ENCODE measurements at regions not wholly inside any gene's neighbourhood (a gene's known extent, or its start where the extent isn't known, plus 50 kb on each side); places are given as distances from the start of the nearest gene placed in this dataset.

DNA sequence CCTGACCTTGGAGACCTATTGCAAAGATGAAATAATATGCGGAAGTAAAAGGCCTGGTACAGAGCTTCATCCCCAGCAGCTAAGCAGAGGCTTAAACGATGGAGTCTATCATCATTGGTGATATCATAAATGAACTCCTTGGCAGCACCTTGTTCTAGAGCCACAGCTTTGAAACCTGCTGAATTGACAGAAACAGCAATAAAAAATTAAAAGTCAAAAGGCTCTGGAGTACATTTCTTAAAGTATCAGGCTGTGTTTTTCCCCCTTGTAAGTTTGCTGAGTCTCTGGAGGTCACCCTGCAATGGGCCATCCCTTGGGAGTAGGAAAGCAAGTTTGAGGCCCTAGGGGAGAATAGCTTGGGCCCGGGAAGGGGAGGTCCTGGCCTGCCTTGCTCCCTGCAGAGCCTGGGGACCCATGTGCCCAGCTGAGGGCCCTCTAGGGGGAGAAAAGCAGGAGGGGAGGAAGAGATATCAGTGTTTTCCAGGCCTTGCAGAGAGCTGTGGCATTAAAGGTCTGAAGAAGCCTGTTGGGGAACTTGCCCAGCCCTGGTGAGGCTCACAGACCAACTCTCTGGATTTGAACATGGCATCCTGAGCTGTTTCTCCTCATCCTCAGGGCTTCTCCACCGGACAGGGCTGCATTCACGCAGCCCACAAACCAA is 416.1 kb downstream of the ZNF536 start:
- Histone ChIP-seq H3K9ac (ENCODE audit: low read length in 2 of 2) (no peak overlapping the region), H3K4me3 (ENCODE audit: low read length in 2 of 2) (no peak overlapping the region), H3K27ac (ENCODE audit: low read length) (no peak overlapping the region), H3K27me3 (ENCODE audit: control insufficient read depth in 1 of 2, insufficient read depth in 2 of 2, low read length in 2 of 2) (peaks cover 0 to 2% of the 10 kb centered on the region in 2 donors), H3K36me3 (ENCODE audit: control insufficient read depth in 2 of 2, insufficient read depth in 2 of 2, low read length in 2 of 2) (no peaks in the 10 kb centered on the region), H3K4me1 (ENCODE audit: control insufficient read depth, insufficient read depth, low read length) (no peaks in the 10 kb centered on the region), H3K9me3 (ENCODE audit: control insufficient read depth in 2 of 2, low read length in 2 of 2) (peaks cover 0 to 4% of the 10 kb centered on the region in 2 donors)

DNA sequence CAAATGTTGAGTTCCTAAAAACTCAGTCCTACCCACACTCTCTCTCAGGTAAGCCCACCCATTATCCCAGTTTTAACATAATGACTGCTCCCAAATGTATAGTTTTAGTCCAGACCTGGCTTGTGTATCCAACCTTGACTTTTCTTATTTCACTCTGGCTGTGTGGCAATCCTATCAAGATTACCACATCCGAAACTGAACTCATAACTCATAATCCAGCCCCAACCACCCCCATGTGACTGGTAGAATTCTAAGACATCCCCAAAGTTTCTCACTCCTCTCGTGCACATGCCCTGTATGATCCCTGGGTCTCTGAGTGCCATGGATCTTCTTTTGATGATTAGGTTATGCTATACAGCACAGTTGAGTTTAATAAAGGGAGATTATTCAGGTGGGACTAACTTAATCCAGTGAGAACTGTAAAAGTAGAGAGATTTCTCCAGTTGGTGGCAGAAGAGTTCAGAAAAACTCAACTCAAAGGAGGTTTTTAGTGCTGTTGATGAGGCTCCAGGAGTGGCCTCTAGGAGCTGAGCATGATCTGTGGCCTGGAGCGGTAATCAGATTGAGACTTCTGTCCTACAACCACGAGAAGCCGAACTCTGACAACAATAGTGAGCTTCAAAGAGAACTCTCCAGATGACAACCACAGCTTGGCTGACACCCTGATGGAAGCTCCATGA is 413.4 kb downstream of the ZNF536 start:
- H3K27me3 ChIP-seq (ENCODE audit: control insufficient read depth in 1 of 2, insufficient read depth in 2 of 2, low read length in 2 of 2): no peaks in the 10 kb centered on the region
- H3K36me3 ChIP-seq (ENCODE audit: control insufficient read depth in 2 of 2, insufficient read depth in 2 of 2, low read length in 2 of 2): no peaks in the 10 kb centered on the region
- no peaks in the 10 kb centered on the region for H3K4me1 ChIP-seq (ENCODE audit: control insufficient read depth, insufficient read depth, low read length)
- no peak overlapping the region for H3K4me3 ChIP-seq (ENCODE audit: low read length in 2 of 2)
- peaks cover 0 to 4% of the 10 kb centered on the region in 2 donors for H3K9me3 ChIP-seq (ENCODE audit: control insufficient read depth in 2 of 2, low read length in 2 of 2)
- no peak overlapping the region for H3K27ac ChIP-seq (ENCODE audit: low read length)
- no peak overlapping the region for H3K9ac ChIP-seq (ENCODE audit: low read length in 2 of 2)

DNA sequence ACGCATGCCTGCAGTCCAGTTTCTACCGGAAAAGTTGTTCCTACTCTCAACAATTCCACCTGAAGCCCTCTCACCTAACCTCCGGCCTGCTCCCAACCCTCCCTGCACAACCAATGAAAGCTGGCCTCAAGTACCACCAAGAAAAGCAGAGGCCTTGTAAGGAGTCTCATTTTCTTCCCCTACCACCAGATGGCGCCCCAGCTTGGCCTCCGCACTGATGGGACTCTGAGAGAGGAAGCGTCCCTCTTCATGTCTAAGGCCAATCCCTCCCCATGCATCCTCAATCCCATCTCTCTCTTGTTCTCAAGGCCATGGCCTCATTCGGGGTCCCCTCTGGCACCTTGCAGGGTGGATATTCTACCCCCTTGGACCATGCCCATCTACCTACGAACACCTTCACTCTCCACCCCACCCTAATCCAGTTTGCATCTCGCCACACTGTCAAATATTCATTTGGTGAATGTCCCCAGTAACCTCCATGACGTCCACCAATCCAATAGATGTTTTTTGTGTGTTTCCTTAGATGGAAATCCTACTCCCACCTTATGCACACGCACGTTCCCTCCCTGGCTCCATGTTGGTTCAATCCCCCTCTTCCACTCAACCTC is 412.8 kb downstream of the ZNF536 start:
- Histone ChIP-seq H3K36me3 (ENCODE audit: control insufficient read depth in 2 of 2, insufficient read depth in 2 of 2, low read length in 2 of 2) (no peaks in the 10 kb centered on the region), H3K4me3 (ENCODE audit: low read length in 2 of 2) (no peak overlapping the region), H3K9me3 (ENCODE audit: control insufficient read depth in 2 of 2, low read length in 2 of 2) (peaks cover 0 to 4% of the 10 kb centered on the region in 2 donors), H3K27me3 (ENCODE audit: control insufficient read depth in 1 of 2, insufficient read depth in 2 of 2, low read length in 2 of 2) (no peaks in the 10 kb centered on the region), H3K27ac (ENCODE audit: low read length) (no peak overlapping the region), H3K9ac (ENCODE audit: low read length in 2 of 2) (no peak overlapping the region), H3K4me1 (ENCODE audit: control insufficient read depth, insufficient read depth, low read length) (no peaks in the 10 kb centered on the region)

DNA sequence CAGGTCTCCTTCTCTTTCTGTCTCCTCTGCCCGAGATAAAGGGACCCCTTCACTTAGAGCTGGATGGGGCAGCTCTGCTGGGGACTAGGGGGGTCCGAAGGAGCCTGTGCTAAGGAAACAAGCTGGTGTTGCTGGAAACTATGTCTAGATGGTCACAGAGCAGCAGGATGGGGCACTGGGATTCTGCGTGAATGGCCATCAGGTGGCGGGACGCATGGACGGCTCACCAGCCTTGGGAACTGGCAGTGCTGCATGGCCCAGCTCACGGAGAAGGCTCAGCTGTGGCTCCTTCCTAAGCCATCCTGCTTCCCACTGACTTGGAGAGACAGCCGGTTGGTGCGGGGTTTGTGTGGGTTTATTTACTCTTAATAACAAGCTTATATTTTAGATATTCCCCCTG is 411.8 kb downstream of the ZNF536 start:
- no peaks in the 10 kb centered on the region for H3K4me1 ChIP-seq (ENCODE audit: control insufficient read depth, insufficient read depth, low read length)
- no peak overlapping the region for H3K4me3 ChIP-seq (ENCODE audit: low read length in 2 of 2)
- H3K27ac ChIP-seq (ENCODE audit: low read length): no peak overlapping the region
- H3K9ac ChIP-seq (ENCODE audit: low read length in 2 of 2): no peak overlapping the region
- no peaks in the 10 kb centered on the region for H3K27me3 ChIP-seq (ENCODE audit: control insufficient read depth in 1 of 2, insufficient read depth in 2 of 2, low read length in 2 of 2)
- no peaks in the 10 kb centered on the region for H3K36me3 ChIP-seq (ENCODE audit: control insufficient read depth in 2 of 2, insufficient read depth in 2 of 2, low read length in 2 of 2)
- no peaks in the 10 kb centered on the region for H3K9me3 ChIP-seq (ENCODE audit: control insufficient read depth in 2 of 2, low read length in 2 of 2)

DNA sequence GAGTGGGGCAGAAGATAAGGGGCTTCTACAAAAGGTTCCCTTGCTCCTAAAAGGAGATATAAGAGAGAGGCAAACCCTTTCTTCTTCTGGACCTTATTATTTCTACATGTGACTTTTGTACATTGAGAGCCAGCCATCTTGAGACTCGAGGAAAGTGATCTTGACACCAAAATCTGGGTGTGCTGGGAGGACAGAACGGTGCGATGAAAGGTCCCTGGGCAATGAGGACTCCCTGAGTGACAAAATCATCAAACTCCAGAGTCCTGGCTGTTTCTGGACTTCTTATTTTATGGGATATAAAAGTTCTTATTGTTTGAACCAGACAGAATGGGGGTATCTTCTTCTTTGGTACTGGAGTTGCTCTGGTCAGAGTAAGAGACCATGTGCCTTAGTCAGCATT is 411.0 kb downstream of the ZNF536 start:
- H3K27me3 ChIP-seq (ENCODE audit: control insufficient read depth in 1 of 2, insufficient read depth in 2 of 2, low read length in 2 of 2): no peaks in the 10 kb centered on the region
- H3K27ac ChIP-seq (ENCODE audit: low read length): no peak overlapping the region
- H3K36me3 ChIP-seq (ENCODE audit: control insufficient read depth in 2 of 2, insufficient read depth in 2 of 2, low read length in 2 of 2): no peaks in the 10 kb centered on the region
- no peaks in the 10 kb centered on the region for H3K9me3 ChIP-seq (ENCODE audit: control insufficient read depth in 2 of 2, low read length in 2 of 2)
- H3K4me3 ChIP-seq (ENCODE audit: low read length in 2 of 2): no peak overlapping the region
- no peak overlapping the region for H3K9ac ChIP-seq (ENCODE audit: low read length in 2 of 2)
- no peaks in the 10 kb centered on the region for H3K4me1 ChIP-seq (ENCODE audit: control insufficient read depth, insufficient read depth, low read length)

DNA sequence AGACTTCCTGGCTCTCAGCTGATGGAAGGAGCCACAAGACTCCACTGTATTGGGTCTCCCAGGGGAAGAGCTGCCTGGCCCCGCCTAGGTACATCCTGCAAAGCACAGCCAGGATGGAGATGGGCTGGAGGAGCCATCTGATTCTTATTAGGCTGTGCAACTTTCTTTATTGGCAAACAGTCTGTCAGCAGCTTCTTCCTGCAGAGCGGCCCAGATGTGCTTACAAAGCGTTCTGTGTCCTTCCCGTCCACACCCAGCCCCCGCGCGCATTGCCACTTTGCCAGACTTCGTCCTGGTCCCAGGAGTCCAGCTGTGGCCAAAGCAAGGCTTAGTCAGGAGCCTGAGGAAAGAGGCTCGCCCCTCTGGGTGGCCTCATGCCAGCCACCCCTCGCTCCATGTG is 409.3 kb downstream of the ZNF536 start:
- H3K4me1 ChIP-seq (ENCODE audit: control insufficient read depth, insufficient read depth, low read length): no peaks in the 10 kb centered on the region
- no peak overlapping the region for H3K9ac ChIP-seq (ENCODE audit: low read length in 2 of 2)
- H3K9me3 ChIP-seq (ENCODE audit: control insufficient read depth in 2 of 2, low read length in 2 of 2): no peaks in the 10 kb centered on the region
- no peaks in the 10 kb centered on the region for H3K36me3 ChIP-seq (ENCODE audit: control insufficient read depth in 2 of 2, insufficient read depth in 2 of 2, low read length in 2 of 2)
- no peak overlapping the region for H3K27ac ChIP-seq (ENCODE audit: low read length)
- H3K27me3 ChIP-seq (ENCODE audit: control insufficient read depth in 1 of 2, insufficient read depth in 2 of 2, low read length in 2 of 2): no peaks in the 10 kb centered on the region
- no peak overlapping the region for H3K4me3 ChIP-seq (ENCODE audit: low read length in 2 of 2)

DNA sequence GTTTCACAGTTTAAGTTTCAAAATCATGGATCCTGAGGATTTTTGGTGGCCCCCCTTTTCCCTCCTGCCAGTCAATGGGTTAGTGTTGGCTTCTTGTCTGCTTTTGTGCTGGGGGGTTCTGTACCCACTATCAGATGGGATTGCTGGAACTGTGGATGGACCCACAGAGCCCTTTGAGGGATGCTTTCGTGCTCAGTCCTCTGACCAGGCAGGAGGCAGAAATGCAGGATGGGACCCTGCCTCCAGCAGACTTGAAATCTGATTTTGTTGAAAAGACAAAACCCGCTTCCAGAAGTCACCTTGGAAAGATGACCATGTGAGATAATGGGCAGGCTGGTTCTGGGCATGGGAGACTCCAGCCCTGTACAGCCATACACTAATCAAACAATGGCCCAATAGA is 408.9 kb downstream of the ZNF536 start:
- Histone ChIP-seq H3K27ac (ENCODE audit: low read length) (no peak overlapping the region), H3K4me3 (ENCODE audit: low read length in 2 of 2) (no peak overlapping the region), H3K9ac (ENCODE audit: low read length in 2 of 2) (no peak overlapping the region), H3K9me3 (ENCODE audit: control insufficient read depth in 2 of 2, low read length in 2 of 2) (no peaks in the 10 kb centered on the region), H3K4me1 (ENCODE audit: control insufficient read depth, insufficient read depth, low read length) (no peaks in the 10 kb centered on the region), H3K27me3 (ENCODE audit: control insufficient read depth in 1 of 2, insufficient read depth in 2 of 2, low read length in 2 of 2) (no peaks in the 10 kb centered on the region), H3K36me3 (ENCODE audit: control insufficient read depth in 2 of 2, insufficient read depth in 2 of 2, low read length in 2 of 2) (no peaks in the 10 kb centered on the region)

DNA sequence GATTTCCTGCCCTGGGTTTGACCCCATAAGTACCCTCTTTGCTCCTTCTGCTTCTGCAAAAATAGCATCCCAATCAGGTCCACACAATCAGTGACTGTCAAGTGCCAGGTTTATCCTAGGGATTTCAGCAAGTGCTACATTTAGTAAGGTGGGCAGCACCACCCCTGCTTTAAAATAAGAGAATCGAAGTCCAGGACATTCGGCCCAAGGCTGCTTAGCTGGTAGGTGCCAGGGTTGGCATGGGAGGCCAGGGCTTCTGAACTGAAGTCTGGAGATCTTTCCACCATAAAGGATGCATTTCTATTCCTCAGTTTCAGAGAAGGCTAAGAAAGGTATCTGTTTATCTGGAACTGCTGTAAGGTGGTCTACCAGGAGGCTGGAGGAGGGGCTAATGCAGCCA is 408.3 kb downstream of the ZNF536 start:
- Histone ChIP-seq H3K4me3 (ENCODE audit: low read length in 2 of 2) (no peak overlapping the region), H3K27ac (ENCODE audit: low read length) (no peak overlapping the region), H3K9me3 (ENCODE audit: control insufficient read depth in 2 of 2, low read length in 2 of 2) (no peaks in the 10 kb centered on the region), H3K4me1 (ENCODE audit: control insufficient read depth, insufficient read depth, low read length) (no peaks in the 10 kb centered on the region), H3K9ac (ENCODE audit: low read length in 2 of 2) (no peak overlapping the region), H3K36me3 (ENCODE audit: control insufficient read depth in 2 of 2, insufficient read depth in 2 of 2, low read length in 2 of 2) (no peaks in the 10 kb centered on the region), H3K27me3 (ENCODE audit: control insufficient read depth in 1 of 2, insufficient read depth in 2 of 2, low read length in 2 of 2) (no peaks in the 10 kb centered on the region)

DNA sequence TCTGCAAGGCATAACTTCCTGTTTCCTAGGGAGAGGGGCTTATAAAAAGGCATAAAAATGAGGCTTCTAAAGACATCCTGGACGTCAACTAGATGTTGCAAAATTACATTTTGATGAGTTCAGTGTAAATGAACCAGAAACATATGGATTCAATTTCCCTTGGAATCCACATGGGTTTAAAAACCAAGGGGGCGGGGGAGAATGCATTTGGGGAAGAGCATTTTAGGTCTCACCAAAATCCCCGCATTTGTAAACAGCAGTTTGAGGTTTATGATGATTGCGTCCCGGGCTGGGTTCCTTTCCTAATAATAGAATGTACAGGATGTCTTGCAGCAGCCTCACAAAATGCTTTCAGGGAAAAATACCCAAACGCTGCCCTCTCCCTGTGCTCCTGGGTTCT is 407.8 kb downstream of the ZNF536 start:
- Histone ChIP-seq H3K9me3 (ENCODE audit: control insufficient read depth in 2 of 2, low read length in 2 of 2) (no peaks in the 10 kb centered on the region), H3K27ac (ENCODE audit: low read length) (no peak overlapping the region), H3K4me3 (ENCODE audit: low read length in 2 of 2) (no peak overlapping the region), H3K27me3 (ENCODE audit: control insufficient read depth in 1 of 2, insufficient read depth in 2 of 2, low read length in 2 of 2) (no peaks in the 10 kb centered on the region), H3K9ac (ENCODE audit: low read length in 2 of 2) (no peak overlapping the region), H3K36me3 (ENCODE audit: control insufficient read depth in 2 of 2, insufficient read depth in 2 of 2, low read length in 2 of 2) (no peaks in the 10 kb centered on the region), H3K4me1 (ENCODE audit: control insufficient read depth, insufficient read depth, low read length) (no peaks in the 10 kb centered on the region)

DNA sequence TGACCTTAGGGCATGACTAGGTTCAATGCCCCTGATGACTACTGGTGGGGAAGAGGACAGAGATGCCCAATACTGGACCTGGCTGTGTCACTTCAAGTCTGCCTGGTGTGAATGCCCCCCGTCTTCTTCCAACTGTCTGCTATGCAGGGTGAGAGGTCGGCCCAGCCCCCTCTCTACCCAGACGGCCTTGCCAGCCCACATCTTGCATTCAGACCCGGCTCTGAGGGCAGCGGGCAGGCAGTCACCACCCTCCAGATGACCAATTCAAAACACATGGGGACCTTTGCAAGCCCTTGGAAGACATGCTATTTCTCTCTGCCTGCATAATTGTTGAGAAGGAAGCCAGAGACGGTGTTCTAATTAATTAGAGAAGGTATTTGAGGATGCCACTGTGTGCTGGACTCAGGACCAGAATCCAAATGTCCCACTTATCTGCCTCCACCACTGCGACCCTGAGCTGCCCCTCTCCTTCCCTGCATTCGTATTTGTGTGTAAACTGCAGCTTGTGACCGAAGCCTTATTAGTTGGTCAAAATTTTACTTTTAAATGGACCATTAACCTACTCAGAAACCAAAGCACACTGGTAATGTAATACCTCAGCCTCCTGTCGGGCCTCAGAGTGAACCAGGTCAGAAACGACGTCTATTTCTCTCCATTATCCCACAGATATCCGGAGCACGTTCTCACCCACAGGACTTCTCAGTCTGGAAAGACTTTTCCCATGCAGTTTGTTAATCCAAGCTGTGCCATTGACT is 407.0 kb downstream of the ZNF536 start:
- no peaks in the 10 kb centered on the region for H3K36me3 ChIP-seq (ENCODE audit: control insufficient read depth in 2 of 2, insufficient read depth in 2 of 2, low read length in 2 of 2)
- H3K27me3 ChIP-seq (ENCODE audit: control insufficient read depth in 1 of 2, insufficient read depth in 2 of 2, low read length in 2 of 2): no peaks in the 10 kb centered on the region
- no peak overlapping the region for H3K27ac ChIP-seq (ENCODE audit: low read length)
- H3K4me1 ChIP-seq (ENCODE audit: control insufficient read depth, insufficient read depth, low read length): no peaks in the 10 kb centered on the region
- no peaks in the 10 kb centered on the region for H3K9me3 ChIP-seq (ENCODE audit: control insufficient read depth in 2 of 2, low read length in 2 of 2)
- no peak overlapping the region for H3K9ac ChIP-seq (ENCODE audit: low read length in 2 of 2)
- no peak overlapping the region for H3K4me3 ChIP-seq (ENCODE audit: low read length in 2 of 2)

Measured in stomach smooth muscle (tissue), 2 donors.